ENCODE measurements at regions not wholly inside any gene's neighbourhood (a gene's known extent, or its start where the extent isn't known, plus 50 kb on each side); places are given as distances from the start of the nearest gene placed in this dataset.
"Not testable (repeated sequence)": the region's sequence is repeated elsewhere in the genome, so short reads cannot be mapped to it uniquely, and the experiment has no call there.

DNA sequence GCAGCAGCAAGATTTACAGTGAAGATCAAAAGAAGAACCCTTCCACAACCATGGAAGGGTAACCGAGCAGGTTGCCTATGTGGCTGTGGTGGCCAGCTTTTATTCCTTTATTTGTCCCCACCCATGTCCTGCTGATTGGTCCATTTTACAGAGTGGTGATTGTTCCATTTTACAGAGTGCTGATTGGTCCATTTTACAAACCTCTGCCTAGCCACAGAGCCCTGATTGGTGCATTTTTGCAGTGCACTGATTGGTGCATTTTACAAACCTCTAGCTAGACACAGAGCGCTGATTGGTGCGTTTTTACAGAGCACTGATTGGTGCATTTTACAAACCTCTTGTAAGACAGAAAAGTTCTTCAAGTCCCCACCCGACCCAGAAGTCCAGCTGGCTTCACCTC lies 75.8 kb upstream of the MSX2 start:
- TF ChIP-seq, protein P1, sequence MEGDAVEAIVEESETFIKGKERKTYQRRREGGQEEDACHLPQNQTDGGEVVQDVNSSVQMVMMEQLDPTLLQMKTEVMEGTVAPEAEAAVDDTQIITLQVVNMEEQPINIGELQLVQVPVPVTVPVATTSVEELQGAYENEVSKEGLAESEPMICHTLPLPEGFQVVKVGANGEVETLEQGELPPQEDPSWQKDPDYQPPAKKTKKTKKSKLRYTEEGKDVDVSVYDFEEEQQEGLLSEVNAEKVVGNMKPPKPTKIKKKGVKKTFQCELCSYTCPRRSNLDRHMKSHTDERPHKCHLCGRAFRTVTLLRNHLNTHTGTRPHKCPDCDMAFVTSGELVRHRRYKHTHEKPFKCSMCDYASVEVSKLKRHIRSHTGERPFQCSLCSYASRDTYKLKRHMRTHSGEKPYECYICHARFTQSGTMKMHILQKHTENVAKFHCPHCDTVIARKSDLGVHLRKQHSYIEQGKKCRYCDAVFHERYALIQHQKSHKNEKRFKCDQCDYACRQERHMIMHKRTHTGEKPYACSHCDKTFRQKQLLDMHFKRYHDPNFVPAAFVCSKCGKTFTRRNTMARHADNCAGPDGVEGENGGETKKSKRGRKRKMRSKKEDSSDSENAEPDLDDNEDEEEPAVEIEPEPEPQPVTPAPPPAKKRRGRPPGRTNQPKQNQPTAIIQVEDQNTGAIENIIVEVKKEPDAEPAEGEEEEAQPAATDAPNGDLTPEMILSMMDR (conservative IDR thresholded peaks at IDR 0.05 in 1 of 2, IDR thresholded peaks at IDR 0.05 in 1 of 2; ENCODE audit: extremely low read depth in 1 of 2, insufficient read depth in 1 of 2, low read depth in 1 of 2, low read length in 2 of 2) = not testable (repeated sequence)
- TF ChIP-seq EZH2 (IDR thresholded peaks at IDR 0.05; ENCODE audit: borderline replicate concordance, low read length) = not testable (repeated sequence)

Measured in mammary epithelial cell (primary cell).